Endodermal cell (in vitro differentiated cells): ENCODE measurements at regions not wholly inside any gene's neighbourhood (a gene's known extent, or its start where the extent isn't known, plus 50 kb on each side); places are given as distances from the start of the nearest gene placed in this dataset.

Source experiments
- DNase-seq: peaks from one replicate; pipeline ENCODE4 v3.0.0-alpha.2; 2017
- H3K27ac ChIP-seq: 2 replicates; pipeline ENCODE4 v1.5.1; 2013; ENCODE audit warnings: mild to moderate bottlenecking, low read depth, low read length, moderate library complexity
- H3K27me3 ChIP-seq: 2 replicates; pipeline ENCODE4 v1.6.1; 2013; ENCODE audit warnings: mild to moderate bottlenecking, low read length, moderate library complexity; ENCODE audit not compliant: insufficient read depth, control insufficient read depth, poor library complexity, severe bottlenecking
- H3K36me3 ChIP-seq: 2 replicates; pipeline ENCODE4 v1.7.0; 2013; ENCODE audit warnings: mild to moderate bottlenecking, low read length, moderate library complexity; ENCODE audit not compliant: control insufficient read depth, insufficient read depth
- H3K4me1 ChIP-seq: one replicate; pipeline ENCODE4 v1.7.0; 2013; ENCODE audit warnings: low read length; ENCODE audit not compliant: control insufficient read depth, insufficient read depth
- H3K4me3 ChIP-seq: 2 replicates; pipeline ENCODE4 v1.5.1; 2013; ENCODE audit warnings: mild to moderate bottlenecking, low read length, moderate library complexity
- H3K9ac ChIP-seq: 2 replicates; pipeline ENCODE4 v1.6.1; 2013; ENCODE audit warnings: mild to moderate bottlenecking, low read length, moderate library complexity; ENCODE audit not compliant: poor library complexity, severe bottlenecking; ENCODE audit errors: extremely low read depth
- H3K9me3 ChIP-seq: 2 replicates; pipeline ENCODE4 v1.6.1; 2013; ENCODE audit warnings: mild to moderate bottlenecking, low read length, moderate library complexity; ENCODE audit not compliant: control insufficient read depth
- H3K27ac Mint-ChIP-seq: 2 replicates; pipeline ENCODE4 v1.8.0; 2020; ENCODE audit warnings: mixed read lengths
- H3K27me3 Mint-ChIP-seq: 2 replicates; pipeline ENCODE4 v1.8.0; 2021; ENCODE audit warnings: mild to moderate bottlenecking, mixed read lengths; ENCODE audit not compliant: insufficient read depth
- H3K36me3 Mint-ChIP-seq: 2 replicates; pipeline ENCODE4 v1.8.0; 2020; ENCODE audit warnings: low read depth, mixed read lengths
- H3K4me1 Mint-ChIP-seq: 2 replicates; pipeline ENCODE4 v1.8.0; 2020; ENCODE audit warnings: mixed read lengths
- H3K4me3 Mint-ChIP-seq: 2 replicates; pipeline ENCODE4 v1.8.0; 2020; ENCODE audit warnings: mild to moderate bottlenecking, moderate library complexity, mixed read lengths
- H3K9me3 Mint-ChIP-seq: 2 replicates; pipeline ENCODE4 v1.8.0; 2020; ENCODE audit warnings: mild to moderate bottlenecking, mixed read lengths
- WGBS, 2 experiments: methylation state at CpG; one replicate each; pipeline versions ENCODE4 v1.1.5 to v1.1.7; 2013; ENCODE audit warnings: missing lambda C conversion rate in 2 of 2, mixed read lengths in 1 of 2; ENCODE audit not compliant: insufficient coverage in 1 of 2, insufficient read length in 1 of 2; 5-methylcytosine and 5-hydroxymethylcytosine counted together
- TF ChIP-seq, protein P1 (sequence below): fragments of 200-600 bp; sonication (generic); conservative IDR thresholded peaks from 2 replicates; pipeline ENCODE4 v1.5.0; 2021; ENCODE audit warnings: antibody characterized with exemption, mild to moderate bottlenecking

GRCh38 chr3:115470254-115470653, 153.1 kb upstream of the GAP43 start:
- WGBS, 2 experiments: 86 to 92% methylated on average over 2 to 3 of the region's 3 CpGs

GRCh38 chr3:115475178-115476041, 147.9 kb upstream of the GAP43 start:
- TF ChIP-seq, protein P1, sequence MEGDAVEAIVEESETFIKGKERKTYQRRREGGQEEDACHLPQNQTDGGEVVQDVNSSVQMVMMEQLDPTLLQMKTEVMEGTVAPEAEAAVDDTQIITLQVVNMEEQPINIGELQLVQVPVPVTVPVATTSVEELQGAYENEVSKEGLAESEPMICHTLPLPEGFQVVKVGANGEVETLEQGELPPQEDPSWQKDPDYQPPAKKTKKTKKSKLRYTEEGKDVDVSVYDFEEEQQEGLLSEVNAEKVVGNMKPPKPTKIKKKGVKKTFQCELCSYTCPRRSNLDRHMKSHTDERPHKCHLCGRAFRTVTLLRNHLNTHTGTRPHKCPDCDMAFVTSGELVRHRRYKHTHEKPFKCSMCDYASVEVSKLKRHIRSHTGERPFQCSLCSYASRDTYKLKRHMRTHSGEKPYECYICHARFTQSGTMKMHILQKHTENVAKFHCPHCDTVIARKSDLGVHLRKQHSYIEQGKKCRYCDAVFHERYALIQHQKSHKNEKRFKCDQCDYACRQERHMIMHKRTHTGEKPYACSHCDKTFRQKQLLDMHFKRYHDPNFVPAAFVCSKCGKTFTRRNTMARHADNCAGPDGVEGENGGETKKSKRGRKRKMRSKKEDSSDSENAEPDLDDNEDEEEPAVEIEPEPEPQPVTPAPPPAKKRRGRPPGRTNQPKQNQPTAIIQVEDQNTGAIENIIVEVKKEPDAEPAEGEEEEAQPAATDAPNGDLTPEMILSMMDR: no peak
- 0 to 75% methylated on average over 1 to 9 of the region's 9 CpGs for WGBS, 2 experiments
- no peak for DNase-seq
- Histone ChIP-seq H3K9me3 (no peaks in the 10 kb centered on the region), H3K4me1 (peaks cover 3% of the 10 kb centered on the region), H3K36me3 (no peaks in the 10 kb centered on the region), H3K27ac (no peak overlapping the region), H3K4me3 (no peak overlapping the region), H3K9ac (no peak overlapping the region), H3K27me3 (no peaks in the 10 kb centered on the region)
- no peaks in the 10 kb centered on the region for H3K27me3 Mint-ChIP-seq
- no peaks in the 10 kb centered on the region for H3K9me3 Mint-ChIP-seq
- H3K27ac Mint-ChIP-seq: no peak overlapping the region
- H3K4me3 Mint-ChIP-seq: no peak overlapping the region
- peaks cover 12% of the 10 kb centered on the region for H3K4me1 Mint-ChIP-seq
- H3K36me3 Mint-ChIP-seq: no peaks in the 10 kb centered on the region

More at GRCh38 chr3:115470254-115470653, 153.1 kb upstream of the GAP43 start:
- Mint-ChIP-seq H3K9me3 (peaks cover 4% of the 10 kb centered on the region), H3K36me3 (peaks cover 3% of the 10 kb centered on the region), H3K27ac (no peak overlapping the region), H3K27me3 (no peaks in the 10 kb centered on the region), H3K4me3 (no peak overlapping the region), H3K4me1 (peaks cover 7% of the 10 kb centered on the region)
- H3K27me3 ChIP-seq: no peaks in the 10 kb centered on the region
- TF ChIP-seq, protein P1: no peak
- H3K36me3 ChIP-seq: no peaks in the 10 kb centered on the region
- H3K9me3 ChIP-seq: no peaks in the 10 kb centered on the region
- no peak overlapping the region for H3K9ac ChIP-seq
- no peak for DNase-seq
- no peak overlapping the region for H3K27ac ChIP-seq
- H3K4me1 ChIP-seq: peaks cover 3% of the 10 kb centered on the region
- no peak overlapping the region for H3K4me3 ChIP-seq

DNA sequence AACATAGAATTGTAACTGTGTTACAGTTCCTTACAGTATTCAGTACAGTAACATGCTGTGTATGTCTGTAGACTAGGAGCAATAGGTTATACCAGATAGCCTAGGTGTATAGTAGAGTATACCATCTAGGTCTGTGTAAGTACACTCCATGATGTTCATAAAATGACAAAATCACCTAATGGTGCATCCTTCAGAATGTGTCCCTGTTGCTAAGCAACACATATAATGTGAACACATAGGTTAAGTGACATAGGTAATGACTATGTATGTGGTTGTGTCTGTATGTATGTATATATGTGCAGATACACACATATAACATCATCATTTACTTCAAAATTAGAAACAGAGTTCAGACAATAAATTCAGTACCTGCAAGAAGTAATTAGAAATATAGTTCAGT, 146.8 kb upstream of the GAP43 start:
- H3K4me3 ChIP-seq: no peak overlapping the region
- no peaks in the 10 kb centered on the region for H3K27me3 ChIP-seq
- no peak overlapping the region for H3K4me3 Mint-ChIP-seq
- no peaks in the 10 kb centered on the region for H3K36me3 Mint-ChIP-seq
- no peaks in the 10 kb centered on the region for H3K9me3 Mint-ChIP-seq
- no peak overlapping the region for H3K27ac ChIP-seq
- no peaks in the 10 kb centered on the region for H3K27me3 Mint-ChIP-seq
- no peak overlapping the region for H3K27ac Mint-ChIP-seq
- peaks cover under 1% of the 10 kb centered on the region for H3K4me1 ChIP-seq
- TF ChIP-seq, protein P1: no peak
- H3K9me3 ChIP-seq: no peaks in the 10 kb centered on the region
- H3K9ac ChIP-seq: no peak overlapping the region
- H3K36me3 ChIP-seq: no peaks in the 10 kb centered on the region
- DNase-seq: no peak
- peaks cover 10% of the 10 kb centered on the region for H3K4me1 Mint-ChIP-seq
